ENCODE measurements at regions not wholly inside any gene's neighbourhood (a gene's known extent, or its start where the extent isn't known, plus 50 kb on each side); places are given as distances from the start of the nearest gene placed in this dataset.

GRCh38 chr16:73385696-73386095 is 337.8 kb upstream of the ZFHX3 start:
- no peak for DNase-seq

- no peak for DNase-seq
Measured at GRCh38 chr16:73384506-73385089, 336.7 kb upstream of the ZFHX3 start.

DNA sequence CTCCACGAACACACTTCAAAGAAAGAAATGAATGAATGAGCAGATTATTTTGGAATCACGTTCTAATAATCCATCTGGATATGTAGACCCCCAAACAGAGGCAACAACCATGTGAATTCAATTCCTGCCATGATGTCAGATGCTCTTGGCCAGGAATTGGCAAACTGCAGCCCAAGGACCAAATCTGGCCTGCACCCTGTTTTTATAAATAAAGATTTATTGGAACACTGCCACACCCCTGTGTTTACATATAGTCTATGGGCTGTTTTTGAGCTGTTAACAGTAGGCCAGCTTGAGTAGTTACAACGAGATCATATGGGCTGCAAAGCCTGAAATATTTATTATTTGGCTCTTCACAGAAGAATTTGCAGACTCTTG is 336.0 kb upstream of the ZFHX3 start:
- DNase-seq = no peak

- no peak for DNase-seq
Measured at GRCh38 chr16:73383195-73383987, 335.5 kb upstream of the ZFHX3 start.

DNA sequence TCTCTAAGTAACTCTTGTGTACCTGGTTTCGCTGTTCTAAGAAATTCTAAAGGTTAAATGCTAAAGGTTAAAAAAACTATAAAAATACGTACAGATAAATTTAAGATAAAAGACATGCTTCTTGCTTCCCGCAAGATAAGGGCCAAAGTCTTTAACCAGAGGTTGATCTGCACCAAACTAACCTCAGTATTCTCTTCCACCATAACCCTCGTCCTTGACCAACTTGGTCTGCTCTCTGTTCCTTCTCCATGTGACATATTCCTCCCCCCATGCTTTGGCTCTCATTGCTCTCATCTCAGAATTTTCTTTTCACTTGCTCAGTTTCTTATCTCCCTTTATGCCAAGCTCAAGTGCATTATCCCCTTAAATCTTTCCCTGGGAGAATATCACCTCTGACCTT is 330.5 kb upstream of the ZFHX3 start:
- DNase-seq = no peak

- no peak for DNase-seq
Measured at GRCh38 chr16:73371584-73372319, 323.8 kb upstream of the ZFHX3 start.

- no peak for DNase-seq
Measured at GRCh38 chr16:73369851-73370250, 321.9 kb upstream of the ZFHX3 start.

GRCh38 chr16:73368715-73369114 is 320.8 kb upstream of the ZFHX3 start:
- no peak for DNase-seq

DNA sequence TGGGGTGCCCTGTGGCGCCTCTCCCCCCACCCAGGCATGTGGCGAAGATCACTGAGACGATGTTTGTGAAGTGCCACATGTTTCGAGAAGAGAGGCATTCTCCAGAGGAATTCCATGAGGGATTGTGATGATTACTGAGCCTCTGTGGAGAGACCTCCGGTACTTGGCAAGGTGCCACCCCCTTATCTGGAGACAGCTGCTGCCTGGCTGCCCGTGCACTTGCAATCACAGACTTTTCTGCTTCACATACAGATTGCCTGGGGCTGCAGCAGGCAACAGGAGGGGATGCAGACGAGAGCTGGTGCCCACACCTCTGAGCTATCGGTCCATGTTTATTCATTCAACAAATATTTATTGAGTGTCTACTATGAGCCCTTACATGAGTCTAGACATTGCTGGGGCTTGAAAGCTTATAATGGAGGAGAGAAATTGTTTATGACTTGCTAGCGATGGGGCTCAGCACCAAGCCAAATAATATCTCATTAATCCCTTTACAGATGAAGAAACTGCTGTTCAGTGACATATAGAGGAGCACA is 317.2 kb upstream of the ZFHX3 start:
- no peak for DNase-seq

DNA sequence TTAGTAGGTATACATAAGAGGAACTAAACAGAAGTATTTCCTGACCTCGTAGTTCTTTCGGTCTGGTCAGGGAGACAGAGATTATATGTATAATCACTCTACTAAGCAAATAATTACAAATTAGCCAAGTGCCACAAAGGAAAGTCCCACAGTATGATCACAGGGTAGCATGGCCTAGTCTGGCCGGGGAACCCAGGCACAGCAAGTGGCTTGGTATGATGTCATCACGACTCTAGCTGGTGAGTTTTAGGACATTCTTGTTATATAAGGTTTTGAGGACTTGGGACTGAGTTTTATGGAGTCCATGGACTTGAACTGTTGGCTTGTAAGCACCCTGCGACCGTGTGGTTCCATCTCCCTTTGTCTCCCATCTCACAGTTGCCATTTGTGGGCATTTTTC is 316.5 kb upstream of the ZFHX3 start:
- DNase-seq = no peak

DNA sequence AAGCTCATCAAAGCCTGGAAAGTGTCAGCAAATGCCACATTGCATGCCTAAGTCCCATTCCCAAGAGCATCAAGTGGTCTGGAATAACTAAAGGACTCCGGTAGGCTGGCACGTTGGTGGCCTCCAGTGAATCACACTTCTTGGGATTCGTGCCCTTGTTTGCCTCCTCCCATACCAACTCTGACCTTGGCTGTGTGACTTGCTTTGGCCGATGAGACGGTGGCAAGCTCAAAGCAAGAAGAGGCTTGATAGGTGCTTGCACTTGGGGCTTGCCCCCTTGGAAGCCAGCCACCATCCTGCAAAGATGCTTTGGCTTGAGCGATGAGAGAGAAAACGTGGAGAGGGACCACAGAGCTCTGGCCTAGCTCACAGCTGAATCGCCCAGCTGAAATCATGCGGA is 313.1 kb upstream of the ZFHX3 start:
- no peak for DNase-seq

- no peak for DNase-seq
Measured at GRCh38 chr16:73356401-73357079, 308.6 kb upstream of the ZFHX3 start.

GRCh38 chr16:73355981-73356380 is 308.1 kb upstream of the ZFHX3 start:
- DNase-seq = no peak

DNA sequence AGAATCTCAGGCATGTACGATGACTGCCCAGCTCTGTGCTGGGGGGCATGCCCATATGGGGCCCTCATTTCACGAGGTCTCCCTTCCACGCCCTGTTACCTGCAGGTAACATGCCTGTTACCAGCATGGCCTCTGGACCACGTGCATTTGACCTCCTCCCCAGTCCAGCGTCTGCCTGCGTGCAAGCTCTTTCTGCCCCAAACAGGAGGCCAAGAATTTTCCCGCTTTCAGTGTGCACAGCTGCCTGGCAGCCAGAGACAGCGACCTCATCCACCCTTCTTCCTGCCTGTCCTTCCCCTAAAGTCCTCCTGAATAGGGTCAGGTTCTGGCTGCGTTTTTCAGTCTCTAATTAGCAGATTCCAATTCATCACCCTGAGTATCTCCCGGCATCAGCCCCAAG is 306.5 kb upstream of the ZFHX3 start:
- no peak for DNase-seq

DNA sequence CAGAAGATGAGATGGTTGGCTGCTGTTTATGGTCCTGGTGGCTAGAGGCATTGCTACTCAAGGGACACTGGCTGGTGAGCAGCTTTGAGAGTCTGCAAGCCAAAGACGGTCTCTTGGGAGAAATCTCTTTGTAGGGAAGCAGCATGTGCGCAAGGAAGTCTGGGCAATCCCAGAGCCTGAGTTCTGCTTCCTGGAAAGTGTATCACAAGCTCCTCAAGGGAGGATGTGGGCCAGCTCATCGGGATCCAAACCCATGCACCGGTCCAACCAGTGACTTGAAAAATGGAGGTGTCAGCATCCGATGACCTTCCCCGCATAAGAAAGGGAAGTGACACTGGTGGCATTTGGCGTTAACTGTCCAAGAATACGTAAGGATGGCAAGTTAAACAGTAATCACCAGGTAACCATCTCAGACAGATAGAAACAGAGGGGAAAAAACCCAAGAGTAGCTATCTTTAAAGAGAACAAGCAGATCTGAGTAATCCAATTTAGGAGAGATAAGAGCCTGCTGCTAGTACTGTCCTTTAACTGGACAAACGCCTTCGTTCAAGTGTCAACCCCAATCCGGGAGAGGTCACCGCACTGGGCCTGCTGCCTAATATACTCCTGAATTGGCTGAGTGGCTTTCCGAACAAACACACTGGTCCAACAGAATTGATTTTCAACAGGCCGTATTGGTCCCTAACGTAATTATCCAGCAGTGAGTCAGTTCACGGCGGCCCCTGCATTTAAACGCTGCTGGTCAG is 303.0 kb upstream of the ZFHX3 start:
- no peak for DNase-seq

GRCh38 chr16:73347500-73348375 is 299.8 kb upstream of the ZFHX3 start:
- DNase-seq = no peak

GRCh38 chr16:73339821-73340220 is 291.9 kb upstream of the ZFHX3 start:
- no peak for DNase-seq

GRCh38 chr16:73337373-73338296 is 289.7 kb upstream of the ZFHX3 start:
- DNase-seq = no peak

DNA sequence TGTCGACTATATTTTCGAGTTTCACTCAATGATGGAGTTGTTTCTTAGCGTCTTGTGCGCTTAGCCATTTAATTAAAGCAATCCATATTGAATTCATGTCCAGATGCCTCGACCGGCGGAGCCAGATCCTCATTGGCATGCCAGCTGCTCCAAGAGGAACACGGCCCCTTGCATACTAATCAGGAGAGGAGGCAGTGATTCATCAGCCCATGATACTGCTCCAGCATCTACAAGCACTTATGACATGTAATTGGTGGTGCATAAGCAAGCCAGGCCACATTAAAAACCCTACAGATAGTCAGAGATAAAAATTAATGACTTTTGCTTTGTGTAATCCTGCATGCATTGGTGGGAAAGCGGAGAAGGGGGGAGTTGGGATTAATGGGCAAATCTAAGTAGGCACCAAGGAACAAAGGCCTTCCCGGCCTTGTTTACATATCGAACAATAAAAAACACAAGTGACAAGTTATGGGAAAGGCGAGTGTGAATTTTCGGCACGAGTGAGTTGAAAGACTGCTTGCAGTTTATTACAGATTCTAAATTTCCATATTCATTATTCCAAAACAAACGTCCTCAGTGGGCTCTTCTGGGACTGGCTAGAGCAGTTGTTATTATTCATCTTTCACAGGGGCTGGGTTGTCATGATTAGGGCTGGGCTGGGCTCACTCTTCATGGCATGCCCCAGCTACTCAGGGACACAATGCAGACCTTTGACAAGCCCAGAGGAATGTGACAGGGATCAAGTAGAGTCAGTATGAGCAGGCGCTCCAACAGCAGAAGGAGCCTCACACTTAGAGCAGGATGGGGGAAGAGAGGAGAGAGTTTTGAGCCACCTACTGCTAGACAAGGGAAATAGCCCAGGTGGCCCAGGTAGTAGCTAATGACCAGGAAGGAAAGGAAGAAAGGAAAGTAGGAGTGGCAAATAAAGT is 281.7 kb upstream of the ZFHX3 start:
- no peak for DNase-seq
